ENCODE measurements at regions not wholly inside any gene's neighbourhood (a gene's known extent, or its start where the extent isn't known, plus 50 kb on each side); places are given as distances from the start of the nearest gene placed in this dataset.

GRCh38 chr1:30186586-30186985 lies 536.8 kb downstream of the MATN1 start:
- TF ChIP-seq CTCF (IDR thresholded peaks at IDR 0.05; ENCODE audit: insufficient read depth, missing control alignments) = no peak
- no peak for DNase-seq (ENCODE audit: insufficient read length, low spot score)
- no peak for FAIRE-seq

DNA sequence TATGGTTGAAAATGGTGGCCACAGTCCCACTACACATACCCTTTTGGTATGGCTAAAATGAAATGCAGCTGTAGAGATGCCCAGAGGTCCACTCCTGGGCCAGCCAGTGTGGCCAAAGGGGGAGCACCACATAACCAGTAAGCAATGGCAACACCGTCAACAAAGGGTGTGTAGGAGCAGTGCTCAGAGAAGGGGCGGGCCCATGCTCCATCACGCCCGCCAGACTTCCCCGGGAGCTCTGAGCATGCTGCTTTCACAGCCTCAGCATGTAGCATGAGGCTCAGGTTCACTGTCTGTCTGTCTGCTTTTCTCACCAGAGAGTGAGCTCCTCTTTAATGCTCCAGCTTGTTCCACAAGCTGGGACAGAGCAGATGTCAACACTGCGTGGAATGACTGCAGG lies 537.6 kb downstream of the MATN1 start:
- no peak for TF ChIP-seq CTCF (IDR thresholded peaks at IDR 0.05; ENCODE audit: insufficient read depth, missing control alignments)
- FAIRE-seq (no peak), DNase-seq (ENCODE audit: insufficient read length, low spot score) (no peak)

GRCh38 chr1:30185313-30185712 lies 538.1 kb downstream of the MATN1 start:
- DNase-seq (ENCODE audit: insufficient read length, low spot score) (no peak), FAIRE-seq (no peak)
- TF ChIP-seq CTCF (IDR thresholded peaks at IDR 0.05; ENCODE audit: insufficient read depth, missing control alignments) = no peak

GRCh38 chr1:30184393-30185141 lies 538.8 kb downstream of the MATN1 start:
- FAIRE-seq (no peak), DNase-seq (ENCODE audit: insufficient read length, low spot score) (no peak)
- no peak for TF ChIP-seq CTCF (IDR thresholded peaks at IDR 0.05; ENCODE audit: insufficient read depth, missing control alignments)

DNA sequence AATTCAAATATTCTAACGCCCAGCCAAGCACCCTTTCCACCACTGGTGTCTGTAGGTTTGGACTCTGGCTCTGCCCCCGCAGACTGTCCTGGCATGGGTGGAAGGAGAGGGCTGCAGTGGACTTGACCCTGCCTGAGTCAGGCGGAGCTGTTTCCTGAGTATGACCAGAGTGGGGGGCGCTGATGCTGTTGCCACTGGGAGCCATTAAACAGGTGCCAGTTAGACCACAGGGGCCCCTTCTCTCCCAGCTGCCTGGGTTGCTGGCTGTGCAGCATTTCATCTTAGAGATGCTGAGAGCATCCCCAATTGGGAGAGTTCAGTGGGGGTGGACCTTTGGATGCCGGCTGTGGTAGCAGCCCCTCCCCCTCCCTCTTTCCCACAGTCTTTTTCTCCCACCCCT lies 539.5 kb downstream of the MATN1 start:
- no peak for TF ChIP-seq CTCF (IDR thresholded peaks at IDR 0.05; ENCODE audit: insufficient read depth, missing control alignments)
- DNase-seq (ENCODE audit: insufficient read length, low spot score) (no peak), FAIRE-seq (no peak)

DNA sequence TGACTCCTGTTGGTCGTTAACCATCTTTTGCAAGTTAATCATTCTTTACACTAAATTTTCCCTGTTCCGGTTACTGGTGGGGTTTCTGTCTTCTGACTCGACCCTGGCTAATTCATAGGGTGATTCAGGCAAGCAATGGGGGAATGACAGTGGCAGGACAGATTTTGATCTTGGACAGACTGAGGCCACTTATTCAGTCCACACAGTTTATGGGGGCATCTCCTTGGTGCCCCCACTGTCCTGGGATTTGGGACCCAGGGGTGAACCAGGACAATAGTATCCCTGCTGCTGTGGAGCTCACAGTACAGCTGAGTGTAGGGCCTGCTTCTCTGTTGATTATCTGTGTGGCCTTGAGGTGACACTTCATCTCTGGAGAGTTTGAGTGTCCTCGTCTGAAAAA lies 540.4 kb downstream of the MATN1 start:
- DNase-seq (ENCODE audit: insufficient read length, low spot score) (no peak), FAIRE-seq (no peak)
- TF ChIP-seq CTCF (IDR thresholded peaks at IDR 0.05; ENCODE audit: insufficient read depth, missing control alignments) = no peak

DNA sequence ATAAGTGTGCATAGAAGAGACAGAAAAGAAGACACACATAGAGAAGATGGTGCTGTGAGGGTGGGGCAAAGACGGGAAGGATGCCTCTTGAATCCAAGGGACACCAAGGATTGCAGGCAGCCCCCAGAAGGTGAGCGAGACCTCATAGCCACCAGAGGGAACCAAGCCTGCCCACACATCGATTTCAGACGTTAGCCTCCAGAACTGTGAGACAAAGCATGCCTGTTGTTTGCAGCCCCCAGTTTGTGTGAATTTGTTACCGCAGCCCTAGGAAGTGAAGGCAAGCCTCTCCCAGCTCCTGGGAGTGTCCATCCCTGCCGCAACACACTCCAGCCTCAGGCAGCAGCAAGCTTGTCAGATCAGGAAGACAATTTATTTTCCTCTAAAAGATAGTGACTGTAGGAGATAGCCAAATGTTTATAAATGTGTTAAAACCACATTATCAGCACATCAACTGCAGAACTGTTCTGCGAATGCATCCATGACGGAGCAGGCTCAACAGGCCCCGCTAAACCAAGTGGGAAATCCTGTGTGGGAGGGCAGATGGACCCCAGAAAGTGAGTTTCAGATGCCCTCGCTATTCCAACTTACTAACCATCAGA lies 543.3 kb downstream of the MATN1 start:
- DNase-seq (ENCODE audit: insufficient read length, low spot score) (no peak), FAIRE-seq (no peak)
- no peak for TF ChIP-seq CTCF (IDR thresholded peaks at IDR 0.05; ENCODE audit: insufficient read depth, missing control alignments)

Measured in D721Med (cell line).